SK-N-DZ (cell line): ENCODE measurements at regions not wholly inside any gene's neighbourhood (a gene's known extent, or its start where the extent isn't known, plus 50 kb on each side); places are given as distances from the start of the nearest gene placed in this dataset.

ENCODE experiments used
- DNase-seq: peaks from one replicate; pipeline ENCODE4 v3.0.0-alpha.2; 2015; ENCODE audit warnings: low spot score

- DNase-seq, result no peak
Measured at GRCh38 chr18:64332835-64333234, 183.9 kb upstream of the LINC00305 start.

- DNase-seq, result no peak
Measured at GRCh38 chr18:64331419-64331818, 182.5 kb upstream of the LINC00305 start.

DNA sequence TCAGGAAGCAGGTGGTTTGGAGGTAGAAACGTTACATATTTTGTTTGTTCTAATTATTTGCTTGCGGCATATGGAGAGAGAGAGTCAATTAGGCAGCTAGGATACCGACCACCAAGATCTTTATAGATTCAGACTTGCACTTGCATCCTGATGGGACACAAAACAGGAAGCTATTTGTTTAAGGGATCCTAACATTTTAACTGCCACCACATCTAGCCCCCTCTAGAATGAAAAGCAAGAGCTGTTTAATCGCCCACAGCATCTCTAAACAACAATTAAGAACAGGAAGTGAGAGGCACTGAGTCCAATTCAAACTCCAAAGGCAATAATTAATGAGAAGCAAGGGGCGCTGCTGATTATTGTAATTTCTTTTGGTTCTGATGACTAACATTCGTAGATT lies 182.0 kb upstream of the LINC00305 start:
- no peak for DNase-seq

DNA sequence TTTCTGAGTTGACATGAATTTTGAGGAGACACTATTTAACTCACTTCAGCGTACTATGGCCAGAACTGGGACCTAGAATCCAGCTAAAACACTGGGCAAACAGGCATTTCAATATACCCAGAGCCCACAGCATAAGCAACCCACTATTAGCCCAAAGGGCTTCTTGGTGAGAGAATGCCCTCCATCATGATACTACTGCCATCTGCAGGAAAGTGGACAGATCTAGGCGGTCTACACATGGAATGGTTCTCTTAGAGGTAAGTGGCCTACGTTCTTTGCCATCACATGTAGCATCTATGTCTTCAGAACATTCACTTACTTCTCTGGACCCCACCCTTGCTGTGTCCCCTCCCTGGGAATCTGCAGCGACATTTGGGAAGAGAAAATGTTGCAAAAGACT lies 181.3 kb upstream of the LINC00305 start:
- DNase-seq, result no peak

DNA sequence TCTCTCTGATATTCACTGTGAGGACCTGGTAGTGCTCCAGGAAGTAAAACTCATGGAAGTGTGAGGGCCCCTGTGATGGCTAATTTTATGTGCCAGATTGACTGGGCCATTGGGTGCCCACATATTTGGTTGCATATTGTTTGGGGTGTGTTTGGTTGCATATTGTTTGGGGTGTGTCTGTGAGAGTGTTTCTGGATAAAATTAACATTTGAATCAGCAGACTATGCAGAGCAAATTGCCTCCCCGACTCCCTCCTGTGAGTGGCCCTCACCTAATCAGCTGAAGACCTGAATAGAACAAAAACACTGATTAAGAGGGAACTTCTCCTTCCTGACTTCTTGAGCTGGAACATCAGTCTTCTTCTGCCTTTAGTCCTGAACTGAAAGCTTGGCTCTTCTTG lies 173.3 kb upstream of the LINC00305 start:
- no peak for DNase-seq

DNA sequence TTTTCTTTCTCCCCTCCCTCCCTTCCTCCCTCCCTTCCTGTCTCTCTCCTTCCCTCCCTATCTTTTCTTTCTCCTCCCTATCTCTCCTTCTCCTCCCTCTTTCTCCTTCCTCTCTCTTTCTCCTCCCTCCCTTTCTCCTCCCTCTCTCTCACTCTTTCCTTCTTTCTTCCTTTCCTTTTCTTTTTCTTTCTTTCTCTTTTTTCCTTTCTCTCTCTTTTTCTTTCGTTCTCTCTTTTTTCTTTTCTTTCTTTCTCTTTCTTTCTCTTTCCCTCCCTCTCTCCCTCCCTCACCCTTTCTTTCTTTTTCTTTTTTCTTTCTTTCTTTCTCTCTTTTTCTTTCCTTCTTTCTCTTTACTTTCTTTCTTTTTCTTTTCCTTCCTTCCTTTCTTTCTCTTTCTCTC lies 169.7 kb upstream of the LINC00305 start:
- DNase-seq, result no peak

- no peak for DNase-seq
Measured at GRCh38 chr18:64311859-64312258, 163.0 kb upstream of the LINC00305 start.

- no peak for DNase-seq
Measured at GRCh38 chr18:64295839-64296238, 147.0 kb upstream of the LINC00305 start.

DNA sequence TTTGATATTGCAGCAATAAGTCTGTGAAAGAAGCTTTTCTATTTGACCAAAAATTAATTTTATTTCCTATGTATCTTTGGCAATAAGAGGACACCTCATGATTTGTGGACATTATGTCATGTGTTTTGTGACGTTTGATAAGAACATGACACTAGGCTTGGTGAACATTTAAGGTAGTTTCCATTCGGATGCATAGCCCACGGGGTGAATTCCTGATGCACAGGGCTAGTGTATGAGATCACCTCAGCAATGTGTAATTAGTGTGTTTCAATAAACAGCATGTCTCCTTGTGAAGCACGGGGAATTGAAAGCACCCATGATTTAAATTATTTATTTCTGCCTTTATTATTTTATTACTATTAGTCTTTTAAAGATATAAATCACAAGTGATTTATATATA lies 146.1 kb upstream of the LINC00305 start:
- DNase-seq, result no peak

- no peak for DNase-seq
Measured at GRCh38 chr18:64288432-64288831, 139.5 kb upstream of the LINC00305 start.

GRCh38 chr18:64287926-64288325 lies 139.0 kb upstream of the LINC00305 start:
- no peak for DNase-seq

DNA sequence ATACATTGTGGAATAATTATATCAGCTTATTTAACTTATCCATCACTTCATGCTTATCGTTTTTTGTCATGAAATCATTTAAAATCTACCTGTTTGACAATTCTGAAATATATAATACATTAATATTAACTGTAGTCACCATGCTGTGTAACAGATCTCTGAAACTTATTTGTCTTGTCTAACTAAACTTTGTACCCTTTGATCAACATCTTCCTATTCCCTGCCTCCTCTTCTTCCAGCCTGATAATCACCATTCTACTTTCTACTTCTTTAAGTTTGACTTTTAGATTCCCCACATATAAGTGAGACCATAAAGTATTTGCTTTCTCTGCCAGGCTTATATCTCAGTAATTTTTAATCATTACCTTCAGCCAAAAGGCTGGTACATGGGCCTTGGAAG lies 134.2 kb upstream of the LINC00305 start:
- DNase-seq, result no peak

DNA sequence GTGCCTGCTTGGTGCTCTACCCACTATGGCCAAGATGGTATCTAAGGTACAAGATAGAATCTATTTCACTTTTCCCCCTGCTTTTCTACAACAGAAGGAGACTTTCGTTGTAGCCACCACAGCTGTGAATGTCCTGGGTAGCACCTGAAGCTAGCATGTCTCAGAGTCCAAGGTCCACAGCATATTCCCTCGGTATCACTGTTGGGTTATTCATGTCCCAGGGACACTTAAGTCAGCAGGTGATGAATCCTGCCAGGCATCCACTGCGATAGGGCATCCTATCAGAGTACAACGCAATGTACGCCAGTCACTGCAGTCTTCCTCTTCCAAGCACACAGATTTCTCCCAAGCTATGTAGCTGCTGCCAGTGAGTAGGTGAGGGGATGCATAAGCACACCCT lies 129.1 kb upstream of the LINC00305 start:
- DNase-seq, result no peak

DNA sequence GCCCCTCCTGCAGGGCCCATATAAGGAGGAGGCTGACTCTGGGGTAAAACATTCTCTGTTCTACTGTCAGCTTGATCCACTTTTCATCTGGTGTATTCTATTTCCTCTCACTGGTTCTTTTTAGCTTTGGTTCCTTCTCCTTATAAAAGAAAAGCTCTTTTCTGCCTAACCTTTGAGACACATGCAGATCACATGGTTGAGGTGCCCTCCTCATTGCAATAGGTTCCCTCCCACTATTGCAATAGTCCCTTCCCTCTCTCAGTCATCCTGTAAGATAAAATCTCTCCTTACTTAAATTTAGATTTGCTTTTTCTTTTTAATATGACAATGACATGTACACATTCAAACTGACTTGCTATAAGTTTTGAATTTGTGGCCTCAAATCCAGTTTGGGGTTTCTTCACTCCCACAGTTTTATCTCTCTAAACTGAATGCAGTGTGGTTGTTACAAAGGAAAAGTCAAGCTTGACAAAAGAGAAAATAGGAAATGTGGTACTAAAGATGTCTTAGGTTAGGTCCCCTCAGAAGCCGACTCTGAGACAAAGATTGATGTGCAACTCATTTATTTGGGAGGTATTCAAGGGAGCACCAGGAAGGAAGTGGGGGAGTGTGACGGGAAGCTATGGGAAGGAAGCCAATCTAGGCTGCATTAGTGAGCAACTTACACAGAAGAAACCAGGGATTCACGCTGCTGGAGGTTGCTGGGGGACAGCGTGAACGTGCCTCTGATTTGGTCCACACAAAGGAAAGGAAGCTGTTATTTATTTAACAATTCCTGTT lies 127.6 kb upstream of the LINC00305 start:
- DNase-seq, result no peak

- no peak for DNase-seq
Measured at GRCh38 chr18:64275593-64276300, 126.9 kb upstream of the LINC00305 start.

DNA sequence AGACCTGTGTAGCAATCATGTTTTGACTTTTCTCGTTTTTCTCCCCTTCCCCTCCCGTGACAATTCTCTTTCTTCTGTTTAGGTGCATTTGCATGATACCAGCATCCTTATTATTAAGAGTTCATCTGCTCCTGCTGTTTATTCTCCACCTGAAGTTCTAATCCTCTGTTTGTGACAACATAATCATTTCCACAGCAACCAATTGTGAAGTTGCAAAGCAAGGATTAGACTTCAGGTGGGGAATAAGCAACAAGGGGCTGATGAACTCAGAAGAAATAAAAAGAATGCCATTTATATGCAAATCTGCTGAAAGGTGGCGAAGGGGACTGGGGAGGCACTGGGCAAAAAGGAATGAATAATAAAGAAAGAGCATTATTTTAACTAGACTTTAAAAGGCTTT lies 124.8 kb upstream of the LINC00305 start:
- no peak for DNase-seq

GRCh38 chr18:64271975-64272659 lies 123.2 kb upstream of the LINC00305 start:
- DNase-seq, result no peak

GRCh38 chr18:64271246-64271645 lies 122.4 kb upstream of the LINC00305 start:
- no peak for DNase-seq

DNA sequence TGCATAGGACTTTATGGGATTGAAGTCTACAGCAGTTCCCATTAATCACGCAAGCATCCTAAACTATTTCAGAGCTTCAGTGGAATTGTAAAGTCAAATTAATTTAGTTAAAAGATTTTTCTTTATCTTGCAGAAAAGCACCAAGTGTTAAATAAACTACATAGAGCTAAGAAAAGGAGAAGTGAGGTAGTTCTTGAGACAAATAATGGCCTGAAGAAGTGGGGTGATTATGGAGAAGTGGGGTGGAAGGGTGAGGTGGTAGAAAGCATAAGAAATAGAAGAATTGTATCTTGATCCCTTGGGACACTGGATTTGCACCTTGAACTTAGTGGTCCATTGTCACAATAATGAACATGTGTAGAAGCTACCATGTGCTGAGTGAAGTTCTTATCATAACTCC lies 121.7 kb upstream of the LINC00305 start:
- DNase-seq, result no peak

DNA sequence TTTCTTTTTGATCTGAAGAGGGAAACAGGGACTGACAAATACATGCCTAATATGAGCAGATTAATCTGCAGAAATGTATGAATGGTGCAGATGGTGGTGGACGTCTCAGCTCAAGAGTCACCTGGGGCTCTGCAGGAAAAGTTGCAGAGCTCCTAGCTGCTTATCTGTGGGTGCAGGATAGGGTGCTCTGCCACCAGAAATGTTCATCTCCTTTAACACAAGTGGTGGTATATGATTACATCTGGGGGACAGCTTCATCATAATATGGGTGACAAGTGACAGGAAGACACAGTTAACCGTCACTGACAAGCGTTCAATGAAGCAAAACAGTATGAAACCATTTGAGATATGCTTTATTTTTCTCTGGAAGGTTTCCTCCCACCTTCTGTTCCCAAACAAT lies 121.2 kb upstream of the LINC00305 start:
- DNase-seq, result no peak

DNA sequence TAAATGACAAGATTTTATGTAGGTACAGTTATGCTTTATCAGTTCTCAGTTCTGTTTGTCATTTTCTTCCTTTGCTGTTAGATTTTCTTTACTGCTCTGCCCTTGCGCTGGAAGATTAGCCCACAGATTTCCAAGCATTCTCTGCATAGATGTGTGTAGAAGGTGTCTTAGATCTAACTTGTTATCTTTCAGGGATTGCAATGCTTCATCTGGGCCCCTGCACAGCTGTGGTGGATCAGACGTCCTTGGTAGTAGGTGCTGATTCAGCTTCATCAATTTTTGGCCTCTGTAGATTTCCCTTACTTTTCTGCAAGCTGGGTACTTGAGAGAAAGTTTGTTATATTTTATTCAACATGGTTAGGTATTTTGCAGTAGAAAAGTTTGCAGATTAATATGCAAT lies 115.3 kb upstream of the LINC00305 start:
- DNase-seq, result no peak

- no peak for DNase-seq
Measured at GRCh38 chr18:64260810-64261209, 111.9 kb upstream of the LINC00305 start.

DNA sequence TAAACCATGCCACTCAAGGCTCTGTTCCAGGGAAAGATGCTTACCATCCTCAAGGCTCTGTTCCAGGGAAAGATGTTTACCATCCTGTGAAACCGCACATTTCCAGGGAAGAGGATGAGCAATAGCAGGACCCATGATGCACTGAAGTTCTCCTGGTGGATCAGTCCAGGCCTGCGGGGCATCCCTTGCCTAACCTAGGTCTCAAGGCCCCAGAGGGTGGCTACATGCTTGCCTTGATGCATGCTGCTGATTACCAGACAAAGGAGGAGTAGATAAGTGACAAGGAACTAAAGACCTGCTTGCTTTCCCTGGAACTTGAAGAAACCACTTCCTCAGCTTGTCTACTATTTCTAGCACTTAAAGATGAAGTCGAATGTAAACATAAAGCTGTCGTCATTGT lies 111.0 kb upstream of the LINC00305 start:
- no peak for DNase-seq
